ENCODE measurements at regions not wholly inside any gene's neighbourhood (a gene's known extent, or its start where the extent isn't known, plus 50 kb on each side); places are given as distances from the start of the nearest gene placed in this dataset.

DNA sequence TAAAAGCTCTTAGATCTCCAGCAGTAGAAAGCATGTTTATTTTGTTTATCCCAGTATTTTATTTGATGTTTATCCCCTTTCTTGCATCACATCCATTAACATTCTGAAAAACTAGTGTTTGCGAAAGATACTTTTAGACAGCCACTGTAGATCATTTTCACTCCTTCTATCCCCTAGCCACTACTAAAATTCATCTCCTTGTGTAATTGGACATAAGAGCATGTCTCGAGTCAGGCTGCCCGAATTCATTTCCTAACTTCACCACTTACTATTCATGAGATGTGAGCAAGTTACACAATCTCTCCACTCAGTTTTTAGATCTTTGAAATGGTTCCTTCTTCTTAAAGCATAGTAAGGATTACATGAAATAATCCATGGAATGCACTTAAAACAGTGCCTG, 514.0 kb downstream of the KLF5 start:
- TF ChIP-seq POLR2AphosphoS5 (IDR thresholded peaks at IDR 0.05; ENCODE audit: low read depth, low read length), result no peak
- TF ChIP-seq TAF1 (IDR thresholded peaks at IDR 0.05; ENCODE audit: borderline replicate concordance, insufficient read depth, low read length), result no peak
- TF ChIP-seq, protein P1, sequence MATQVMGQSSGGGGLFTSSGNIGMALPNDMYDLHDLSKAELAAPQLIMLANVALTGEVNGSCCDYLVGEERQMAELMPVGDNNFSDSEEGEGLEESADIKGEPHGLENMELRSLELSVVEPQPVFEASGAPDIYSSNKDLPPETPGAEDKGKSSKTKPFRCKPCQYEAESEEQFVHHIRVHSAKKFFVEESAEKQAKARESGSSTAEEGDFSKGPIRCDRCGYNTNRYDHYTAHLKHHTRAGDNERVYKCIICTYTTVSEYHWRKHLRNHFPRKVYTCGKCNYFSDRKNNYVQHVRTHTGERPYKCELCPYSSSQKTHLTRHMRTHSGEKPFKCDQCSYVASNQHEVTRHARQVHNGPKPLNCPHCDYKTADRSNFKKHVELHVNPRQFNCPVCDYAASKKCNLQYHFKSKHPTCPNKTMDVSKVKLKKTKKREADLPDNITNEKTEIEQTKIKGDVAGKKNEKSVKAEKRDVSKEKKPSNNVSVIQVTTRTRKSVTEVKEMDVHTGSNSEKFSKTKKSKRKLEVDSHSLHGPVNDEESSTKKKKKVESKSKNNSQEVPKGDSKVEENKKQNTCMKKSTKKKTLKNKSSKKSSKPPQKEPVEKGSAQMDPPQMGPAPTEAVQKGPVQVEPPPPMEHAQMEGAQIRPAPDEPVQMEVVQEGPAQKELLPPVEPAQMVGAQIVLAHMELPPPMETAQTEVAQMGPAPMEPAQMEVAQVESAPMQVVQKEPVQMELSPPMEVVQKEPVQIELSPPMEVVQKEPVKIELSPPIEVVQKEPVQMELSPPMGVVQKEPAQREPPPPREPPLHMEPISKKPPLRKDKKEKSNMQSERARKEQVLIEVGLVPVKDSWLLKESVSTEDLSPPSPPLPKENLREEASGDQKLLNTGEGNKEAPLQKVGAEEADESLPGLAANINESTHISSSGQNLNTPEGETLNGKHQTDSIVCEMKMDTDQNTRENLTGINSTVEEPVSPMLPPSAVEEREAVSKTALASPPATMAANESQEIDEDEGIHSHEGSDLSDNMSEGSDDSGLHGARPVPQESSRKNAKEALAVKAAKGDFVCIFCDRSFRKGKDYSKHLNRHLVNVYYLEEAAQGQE (IDR thresholded peaks at IDR 0.05; ENCODE audit: insufficient read depth in 1 of 2, low read depth in 2 of 2, low read length in 2 of 2), result no peak
- TF ChIP-seq SIN3A (IDR thresholded peaks at IDR 0.05; ENCODE audit: borderline replicate concordance, insufficient read depth, low read length), result no peak
- TF ChIP-seq FOXP2 (optimal IDR thresholded peaks at IDR 0.05; ENCODE audit: borderline replicate concordance, extremely low read depth, extremely low read length, insufficient read depth), result no peak

DNA sequence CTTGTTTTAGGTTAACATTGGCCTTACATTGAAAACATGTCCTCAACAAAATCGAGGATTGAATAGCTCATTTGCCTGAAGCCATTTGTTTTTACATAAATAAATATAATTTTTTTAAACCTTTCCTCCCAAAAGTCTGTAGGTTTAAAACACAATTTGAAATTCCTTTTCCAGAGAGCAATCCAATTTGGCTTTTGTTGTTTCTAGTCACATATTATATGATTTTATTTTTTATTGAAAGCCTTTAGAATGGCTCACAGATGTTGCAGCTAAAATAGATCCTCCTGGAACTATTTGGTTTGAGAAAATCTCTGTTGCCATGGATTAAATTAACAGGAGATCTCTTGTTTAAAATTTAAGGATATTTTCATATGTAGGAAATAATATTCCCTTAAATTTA, 512.6 kb downstream of the KLF5 start:
- TF ChIP-seq, protein P1 (IDR thresholded peaks at IDR 0.05; ENCODE audit: insufficient read depth in 1 of 2, low read depth in 2 of 2, low read length in 2 of 2), result no peak
- TF ChIP-seq POLR2AphosphoS5 (IDR thresholded peaks at IDR 0.05; ENCODE audit: low read depth, low read length) (no peak), SIN3A (IDR thresholded peaks at IDR 0.05; ENCODE audit: borderline replicate concordance, insufficient read depth, low read length) (no peak)

DNA sequence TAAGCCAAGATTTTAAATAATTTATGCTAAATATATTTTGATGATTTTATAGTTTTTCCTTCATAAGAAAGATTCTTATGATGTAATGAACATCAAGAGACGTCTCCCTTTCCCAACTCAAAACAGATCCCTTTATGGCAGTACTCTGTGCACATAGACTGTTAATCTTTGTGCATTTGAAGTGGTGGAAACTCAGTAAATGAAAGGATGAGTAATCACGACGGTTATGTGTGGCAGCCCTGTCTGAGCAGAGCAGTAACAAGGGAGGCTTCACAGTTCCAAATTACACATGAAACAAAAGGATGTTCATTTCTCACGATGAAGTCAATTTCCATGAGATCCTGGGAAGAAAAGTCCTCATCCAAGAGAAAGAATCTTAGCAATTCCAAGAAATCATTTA, 498.1 kb downstream of the KLF5 start:
- TF ChIP-seq TAF1 (IDR thresholded peaks at IDR 0.05; ENCODE audit: borderline replicate concordance, insufficient read depth, low read length), result no peak
- TF ChIP-seq, protein P1 (IDR thresholded peaks at IDR 0.05; ENCODE audit: insufficient read depth in 1 of 2, low read depth in 2 of 2, low read length in 2 of 2), result no peak
- no peak for TF ChIP-seq SIN3A (IDR thresholded peaks at IDR 0.05; ENCODE audit: borderline replicate concordance, insufficient read depth, low read length)
- no peak for TF ChIP-seq FOXP2 (optimal IDR thresholded peaks at IDR 0.05; ENCODE audit: borderline replicate concordance, extremely low read depth, extremely low read length, insufficient read depth)
- no peak for TF ChIP-seq POLR2AphosphoS5 (IDR thresholded peaks at IDR 0.05; ENCODE audit: low read depth, low read length)

DNA sequence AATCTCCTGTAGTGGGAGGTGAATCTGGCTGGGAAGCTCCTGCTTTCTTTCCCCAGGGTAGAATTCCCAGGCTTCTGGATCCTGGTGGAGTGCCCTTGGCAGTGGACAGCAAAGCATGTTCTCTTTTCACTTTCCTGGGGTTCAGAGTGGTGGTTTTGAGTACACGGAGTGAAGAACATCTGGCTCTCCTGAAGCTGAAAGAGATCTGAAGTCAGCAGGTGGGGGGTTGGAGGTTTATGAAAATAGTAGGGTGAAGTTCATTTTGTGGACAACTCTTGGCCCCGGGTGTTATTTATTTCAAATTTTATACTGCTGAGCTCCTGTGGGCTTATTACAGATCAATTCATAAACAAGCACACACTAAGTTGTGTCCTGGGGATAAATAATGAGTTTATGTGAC, 497.3 kb downstream of the KLF5 start:
- TF ChIP-seq POLR2AphosphoS5 (IDR thresholded peaks at IDR 0.05; ENCODE audit: low read depth, low read length) (no peak), FOXP2 (optimal IDR thresholded peaks at IDR 0.05; ENCODE audit: borderline replicate concordance, extremely low read depth, extremely low read length, insufficient read depth) (no peak), TAF1 (IDR thresholded peaks at IDR 0.05; ENCODE audit: borderline replicate concordance, insufficient read depth, low read length) (no peak), SIN3A (IDR thresholded peaks at IDR 0.05; ENCODE audit: borderline replicate concordance, insufficient read depth, low read length) (no peak)
- TF ChIP-seq, protein P1 (IDR thresholded peaks at IDR 0.05; ENCODE audit: insufficient read depth in 1 of 2, low read depth in 2 of 2, low read length in 2 of 2), result no peak

DNA sequence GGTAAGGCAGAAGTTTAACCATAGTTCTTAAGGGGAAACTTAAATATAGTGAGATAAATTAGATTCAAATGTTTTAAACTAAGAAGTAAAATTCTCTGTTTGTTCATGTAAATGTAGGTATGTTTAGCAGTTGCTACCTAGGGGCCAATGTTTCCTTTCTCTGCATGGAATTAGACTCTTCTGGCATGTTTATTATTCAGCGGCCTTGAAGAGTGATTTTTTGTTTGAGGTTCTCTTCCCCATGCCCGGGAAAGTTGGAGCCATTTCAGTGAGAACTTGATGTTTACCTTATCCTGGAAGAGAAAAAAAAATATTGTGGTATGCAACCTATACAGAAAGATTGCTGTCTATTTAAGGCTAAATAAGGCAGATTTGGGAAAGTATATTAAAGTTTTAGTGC, 492.9 kb downstream of the KLF5 start:
- TF ChIP-seq POLR2AphosphoS5 (IDR thresholded peaks at IDR 0.05; ENCODE audit: low read depth, low read length), result no peak
- TF ChIP-seq, protein P1 (IDR thresholded peaks at IDR 0.05; ENCODE audit: insufficient read depth in 1 of 2, low read depth in 2 of 2, low read length in 2 of 2), result no peak
- TF ChIP-seq TAF1 (IDR thresholded peaks at IDR 0.05; ENCODE audit: borderline replicate concordance, insufficient read depth, low read length), result no peak
- TF ChIP-seq SIN3A (IDR thresholded peaks at IDR 0.05; ENCODE audit: borderline replicate concordance, insufficient read depth, low read length), result no peak
- TF ChIP-seq FOXP2 (optimal IDR thresholded peaks at IDR 0.05; ENCODE audit: borderline replicate concordance, extremely low read depth, extremely low read length, insufficient read depth), result no peak

All from PFSK-1 (cell line).